Right atrium auricular region (tissue), 2 donors: ENCODE measurements at regions not wholly inside any gene's neighbourhood (a gene's known extent, or its start where the extent isn't known, plus 50 kb on each side); places are given as distances from the start of the nearest gene placed in this dataset.

Experiments used
- DNase-seq: peaks from one replicate; pipeline ENCODE4 v3.0.0-alpha.2; 2019; ENCODE audit warnings: low spot score
- H3K27ac ChIP-seq, 2 donors: fragments of 200-600 bp; sonication (generic); 1 replicate in 1 of 2; 2 replicates in 1 of 2; pipeline ENCODE4 v1.5.1; 2016 to 2019
- H3K27me3 ChIP-seq, 2 donors: fragments of 200-600 bp; sonication (generic); one replicate each; pipeline versions ENCODE4 v1.5.1 to v1.6.0; 2017 to 2019
- H3K36me3 ChIP-seq: fragments of 200-600 bp; sonication (generic); one replicate; pipeline ENCODE4 v1.5.1; 2016
- H3K4me1 ChIP-seq, 2 donors: fragments of 200-600 bp; sonication (generic); one replicate each; pipeline versions ENCODE4 v1.5.1 to v1.6.0; 2017 to 2019
- H3K4me3 ChIP-seq, 2 donors: fragments of 200-600 bp; sonication (generic); 1 replicate in 1 of 2; 2 replicates in 1 of 2; pipeline ENCODE4 v1.5.1; 2017 to 2019; ENCODE audit warnings: mild to moderate bottlenecking in 1 of 2, moderate library complexity in 1 of 2
- H3K9me3 ChIP-seq, 2 donors: fragments of 200-600 bp; sonication (generic); one replicate each; pipeline ENCODE4 v1.5.1; 2019
- TF ChIP-seq, protein P1 (sequence below), 2 donors: fragments of 200-600 bp; sonication (generic); IDR thresholded peaks; one replicate each; pipeline ENCODE4 v1.5.1; 2019; ENCODE audit warnings: antibody characterized with exemption in 2 of 2

DNA sequence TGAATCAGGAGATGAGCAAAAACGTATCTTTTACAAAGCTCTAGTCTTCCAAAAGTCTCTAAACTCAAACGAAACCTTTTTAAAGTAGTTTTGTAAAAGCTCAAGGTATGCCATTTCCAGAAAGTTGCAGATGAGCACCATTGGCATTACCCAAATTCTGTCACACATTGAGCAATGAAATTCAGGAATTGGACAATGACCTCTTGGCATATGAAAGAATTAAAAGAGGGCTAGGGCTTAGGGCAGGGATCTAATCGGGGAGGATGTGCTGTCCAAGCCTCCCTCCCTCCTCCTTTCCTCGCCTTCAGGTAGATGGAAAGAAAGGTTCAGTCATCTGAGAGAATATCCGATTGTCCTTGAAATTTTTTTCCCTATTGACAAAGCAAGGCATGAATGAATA is 133.1 kb upstream of the CPNE4 start:
- Histone ChIP-seq H3K4me1 (no peaks in the 10 kb centered on the region), H3K27ac (no peak overlapping the region), H3K4me3 (no peak overlapping the region), H3K9me3 (no peaks in the 10 kb centered on the region), H3K27me3 (no peaks in the 10 kb centered on the region), H3K36me3 (no peaks in the 10 kb centered on the region)
- TF ChIP-seq, protein P1, sequence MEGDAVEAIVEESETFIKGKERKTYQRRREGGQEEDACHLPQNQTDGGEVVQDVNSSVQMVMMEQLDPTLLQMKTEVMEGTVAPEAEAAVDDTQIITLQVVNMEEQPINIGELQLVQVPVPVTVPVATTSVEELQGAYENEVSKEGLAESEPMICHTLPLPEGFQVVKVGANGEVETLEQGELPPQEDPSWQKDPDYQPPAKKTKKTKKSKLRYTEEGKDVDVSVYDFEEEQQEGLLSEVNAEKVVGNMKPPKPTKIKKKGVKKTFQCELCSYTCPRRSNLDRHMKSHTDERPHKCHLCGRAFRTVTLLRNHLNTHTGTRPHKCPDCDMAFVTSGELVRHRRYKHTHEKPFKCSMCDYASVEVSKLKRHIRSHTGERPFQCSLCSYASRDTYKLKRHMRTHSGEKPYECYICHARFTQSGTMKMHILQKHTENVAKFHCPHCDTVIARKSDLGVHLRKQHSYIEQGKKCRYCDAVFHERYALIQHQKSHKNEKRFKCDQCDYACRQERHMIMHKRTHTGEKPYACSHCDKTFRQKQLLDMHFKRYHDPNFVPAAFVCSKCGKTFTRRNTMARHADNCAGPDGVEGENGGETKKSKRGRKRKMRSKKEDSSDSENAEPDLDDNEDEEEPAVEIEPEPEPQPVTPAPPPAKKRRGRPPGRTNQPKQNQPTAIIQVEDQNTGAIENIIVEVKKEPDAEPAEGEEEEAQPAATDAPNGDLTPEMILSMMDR (IDR thresholded peaks at IDR 0.05): no peak
- no peak for DNase-seq

DNA sequence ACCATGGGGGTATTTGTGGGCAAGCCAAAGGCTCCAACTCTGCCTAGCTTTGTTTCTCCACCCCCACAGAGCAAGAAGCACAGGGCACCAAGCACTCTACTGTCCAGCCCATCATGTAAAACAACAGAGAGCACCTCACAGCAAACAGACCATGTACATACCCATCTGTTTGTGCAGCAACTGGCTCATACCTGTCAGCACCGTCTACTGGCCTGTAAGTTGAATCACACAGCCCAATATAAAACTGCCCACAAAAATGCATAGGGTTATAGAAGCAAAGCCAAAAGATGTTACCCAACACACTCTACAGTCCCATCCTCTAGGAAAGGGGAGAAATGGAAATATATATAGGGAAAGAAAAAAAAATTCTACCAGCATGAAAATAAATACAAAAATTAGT is 139.7 kb upstream of the CPNE4 start:
- H3K4me3 ChIP-seq: no peak overlapping the region

DNA sequence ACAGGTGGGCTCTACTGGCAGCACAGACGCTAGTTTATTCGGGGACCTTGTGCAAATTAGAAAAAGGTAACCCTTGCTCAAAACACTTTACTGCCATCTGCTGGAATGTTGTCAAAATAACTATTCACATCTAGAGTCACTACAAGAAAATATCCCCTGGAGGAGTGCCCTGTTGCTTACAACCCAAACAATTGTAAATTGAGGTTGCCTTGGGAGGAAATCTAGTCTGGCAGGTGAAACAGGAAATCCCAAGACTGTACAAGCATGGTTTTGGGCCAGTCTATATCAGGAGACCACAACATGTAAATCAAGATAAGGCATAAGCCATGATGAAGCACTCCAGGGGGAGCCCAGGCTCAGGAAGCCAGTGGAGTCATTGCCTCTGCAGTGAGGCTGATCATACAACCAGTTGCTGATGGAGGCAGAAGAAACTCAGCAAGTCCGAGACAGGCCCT is 136.8 kb upstream of the ACP3 start:
- H3K27me3 ChIP-seq: no peaks in the 10 kb centered on the region
- H3K27ac ChIP-seq: no peak overlapping the region
- TF ChIP-seq, protein P1 (IDR thresholded peaks at IDR 0.05): peak in 1 of 2 donors; percentile 66
- no peak overlapping the region for H3K4me3 ChIP-seq
- H3K4me1 ChIP-seq: no peaks in the 10 kb centered on the region
- DNase-seq: no peak
- no peaks in the 10 kb centered on the region for H3K36me3 ChIP-seq
- no peaks in the 10 kb centered on the region for H3K9me3 ChIP-seq

More for the DNA sequence above, 139.7 kb upstream of the CPNE4 start:
- no peak for DNase-seq
- Histone ChIP-seq H3K27me3 (no peaks in the 10 kb centered on the region), H3K4me1 (no peaks in the 10 kb centered on the region), H3K9me3 (no peaks in the 10 kb centered on the region), H3K27ac (no peak overlapping the region), H3K36me3 (no peaks in the 10 kb centered on the region)
- TF ChIP-seq, protein P1 (IDR thresholded peaks at IDR 0.05): no peak

GRCh38 chr3:132183811-132184210 is 133.4 kb upstream of the ACP3 start:
- H3K27ac ChIP-seq: no peak overlapping the region
- H3K36me3 ChIP-seq: no peaks in the 10 kb centered on the region
- DNase-seq: no peak
- H3K4me3 ChIP-seq: no peak overlapping the region
- no peaks in the 10 kb centered on the region for H3K9me3 ChIP-seq
- H3K27me3 ChIP-seq: no peaks in the 10 kb centered on the region
- TF ChIP-seq, protein P1 (IDR thresholded peaks at IDR 0.05): no peak
- no peaks in the 10 kb centered on the region for H3K4me1 ChIP-seq

- H3K9me3 ChIP-seq: no peaks in the 10 kb centered on the region
- no peak overlapping the region for H3K27ac ChIP-seq
- TF ChIP-seq, protein P1 (IDR thresholded peaks at IDR 0.05): no peak
- H3K4me3 ChIP-seq: no peak overlapping the region
- no peak for DNase-seq
- no peaks in the 10 kb centered on the region for H3K36me3 ChIP-seq
- no peaks in the 10 kb centered on the region for H3K27me3 ChIP-seq
- H3K4me1 ChIP-seq: no peaks in the 10 kb centered on the region
Observed at GRCh38 chr3:132187746-132188145, 129.5 kb upstream of the ACP3 start.

- DNase-seq: no peak
- no peak overlapping the region for H3K4me3 ChIP-seq
- H3K27ac ChIP-seq: no peak overlapping the region
- TF ChIP-seq, protein P1 (IDR thresholded peaks at IDR 0.05): no peak
- no peaks in the 10 kb centered on the region for H3K9me3 ChIP-seq
- no peaks in the 10 kb centered on the region for H3K36me3 ChIP-seq
- H3K27me3 ChIP-seq: no peaks in the 10 kb centered on the region
- no peaks in the 10 kb centered on the region for H3K4me1 ChIP-seq
Observed at GRCh38 chr3:132189601-132190000, 127.6 kb upstream of the ACP3 start.
